ENCODE measurements at regions not wholly inside any gene's neighbourhood (a gene's known extent, or its start where the extent isn't known, plus 50 kb on each side); places are given as distances from the start of the nearest gene placed in this dataset.

- Histone ChIP-seq H3K4me1 (ENCODE audit: control insufficient read depth in 1 of 2, low read depth in 2 of 2) (no peaks in the 10 kb centered on the region), H3K36me3 (no peaks in the 10 kb centered on the region), H3K4me3 (no peak overlapping the region), H3K27ac (no peak overlapping the region), H3K9me3 (no peaks in the 10 kb centered on the region), H3K27me3 (replicated peaks; ENCODE audit: insufficient read depth) (no peaks in the 10 kb centered on the region)
- DNase-seq (ENCODE audit: low spot score) (no peak), ATAC-seq (ENCODE audit: insufficient number of reproducible peaks, low FRiP score, low read depth) (no peak)
- no peak for TF ChIP-seq CTCF (IDR thresholded peaks at IDR 0.05)
Observed at GRCh38 chr2:60706021-60706420, 50.0 kb upstream of the PAPOLG start.

Measured in thoracic aorta (tissue), 2 donors.